ENCODE measurements at regions not wholly inside any gene's neighbourhood (a gene's known extent, or its start where the extent isn't known, plus 50 kb on each side); places are given as distances from the start of the nearest gene placed in this dataset.

DNA sequence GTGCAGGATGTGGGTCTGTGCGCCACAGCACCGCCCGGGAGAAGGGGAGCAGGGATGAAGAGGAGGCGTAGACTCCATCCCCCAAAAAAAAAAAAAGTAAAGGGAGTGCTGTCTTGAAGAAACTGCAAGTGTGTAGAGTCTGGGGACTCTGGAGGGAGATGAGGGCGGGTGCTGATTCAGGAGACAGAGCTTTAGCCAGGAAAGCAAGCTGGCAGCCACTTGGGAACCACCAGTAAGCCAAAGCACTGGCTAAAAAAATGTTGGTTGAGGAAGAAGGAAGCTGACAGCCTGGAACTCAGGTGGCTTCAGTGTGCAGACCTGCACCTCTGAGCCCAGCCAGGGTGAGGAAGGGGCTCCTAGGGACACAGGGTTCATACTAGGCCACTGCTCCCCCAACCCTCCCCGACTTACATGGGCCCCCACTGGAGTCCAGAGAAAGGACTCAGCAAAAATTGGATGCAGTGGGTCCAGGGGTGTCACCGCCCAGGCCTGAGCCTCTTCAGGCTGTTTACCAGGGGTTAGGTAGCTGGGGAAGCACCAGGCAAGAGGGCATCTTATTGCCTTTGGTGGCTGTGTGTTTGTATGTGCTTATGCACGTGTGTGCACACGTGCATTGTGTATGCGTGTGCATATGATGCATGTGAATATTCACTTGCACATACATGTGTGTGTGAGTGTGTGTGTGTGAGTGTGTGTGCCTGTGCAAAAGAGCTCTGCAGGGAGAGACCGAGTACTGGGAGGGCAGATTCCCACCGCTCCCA, 153.5 kb upstream of the MLN start:
- H3K4me3 ChIP-seq, result no peak overlapping the region
- ATAC-seq (ENCODE audit: low FRiP score in 2 of 2) (no peak), DNase-seq (no peak)
- no peaks in the 10 kb centered on the region for H3K27me3 ChIP-seq
- H3K9me3 ChIP-seq, result no peaks in the 10 kb centered on the region
- 75 to 83% methylated on average over 12 of the region's 12 CpGs for WGBS, 2 donors
- TF ChIP-seq EP300 (IDR thresholded peaks at IDR 0.05) (no peak), POLR2A (IDR thresholded peaks at IDR 0.05) (no peak), POLR2AphosphoS5 (IDR thresholded peaks at IDR 0.05) (no peak)
- TF ChIP-seq, protein P1, sequence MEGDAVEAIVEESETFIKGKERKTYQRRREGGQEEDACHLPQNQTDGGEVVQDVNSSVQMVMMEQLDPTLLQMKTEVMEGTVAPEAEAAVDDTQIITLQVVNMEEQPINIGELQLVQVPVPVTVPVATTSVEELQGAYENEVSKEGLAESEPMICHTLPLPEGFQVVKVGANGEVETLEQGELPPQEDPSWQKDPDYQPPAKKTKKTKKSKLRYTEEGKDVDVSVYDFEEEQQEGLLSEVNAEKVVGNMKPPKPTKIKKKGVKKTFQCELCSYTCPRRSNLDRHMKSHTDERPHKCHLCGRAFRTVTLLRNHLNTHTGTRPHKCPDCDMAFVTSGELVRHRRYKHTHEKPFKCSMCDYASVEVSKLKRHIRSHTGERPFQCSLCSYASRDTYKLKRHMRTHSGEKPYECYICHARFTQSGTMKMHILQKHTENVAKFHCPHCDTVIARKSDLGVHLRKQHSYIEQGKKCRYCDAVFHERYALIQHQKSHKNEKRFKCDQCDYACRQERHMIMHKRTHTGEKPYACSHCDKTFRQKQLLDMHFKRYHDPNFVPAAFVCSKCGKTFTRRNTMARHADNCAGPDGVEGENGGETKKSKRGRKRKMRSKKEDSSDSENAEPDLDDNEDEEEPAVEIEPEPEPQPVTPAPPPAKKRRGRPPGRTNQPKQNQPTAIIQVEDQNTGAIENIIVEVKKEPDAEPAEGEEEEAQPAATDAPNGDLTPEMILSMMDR (IDR thresholded peaks at IDR 0.05), result no peak
- no peak overlapping the region for H3K27ac ChIP-seq
- H3K36me3 ChIP-seq, result no peaks in the 10 kb centered on the region
- H3K4me1 ChIP-seq, result no peaks in the 10 kb centered on the region

DNA sequence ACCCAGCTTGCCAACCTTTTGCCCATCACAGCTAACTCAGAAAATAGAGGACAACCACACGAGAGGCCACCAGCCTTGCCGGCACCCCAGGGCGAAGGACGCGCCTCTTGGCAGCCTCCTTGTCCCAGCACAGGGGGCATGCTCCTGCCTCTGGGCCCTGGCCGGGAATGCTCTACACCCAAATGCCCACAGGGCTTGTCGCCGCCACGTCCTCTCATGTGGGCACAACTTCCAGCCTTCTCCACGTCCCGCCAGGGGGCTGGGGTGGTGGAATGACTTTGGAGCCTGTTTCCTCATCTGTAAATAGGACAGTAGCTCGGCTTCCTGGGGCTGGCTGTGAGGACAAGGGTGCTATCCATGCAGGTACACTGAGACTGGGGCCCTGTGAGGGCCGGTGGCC, 152.4 kb upstream of the MLN start:
- Histone ChIP-seq H3K4me1 (no peaks in the 10 kb centered on the region), H3K4me3 (no peak overlapping the region), H3K36me3 (no peaks in the 10 kb centered on the region), H3K9me3 (no peaks in the 10 kb centered on the region), H3K27me3 (no peaks in the 10 kb centered on the region), H3K27ac (no peak overlapping the region)
- no peak for TF ChIP-seq EP300 (IDR thresholded peaks at IDR 0.05)
- TF ChIP-seq, protein P1 (IDR thresholded peaks at IDR 0.05), result no peak
- no peak for TF ChIP-seq POLR2A (IDR thresholded peaks at IDR 0.05)
- TF ChIP-seq POLR2AphosphoS5 (IDR thresholded peaks at IDR 0.05), result no peak
- 92 to 100% methylated on average over 1 to 13 of the region's 13 CpGs for WGBS, 2 donors
- DNase-seq (no peak), ATAC-seq (ENCODE audit: low FRiP score in 2 of 2) (no peak)

DNA sequence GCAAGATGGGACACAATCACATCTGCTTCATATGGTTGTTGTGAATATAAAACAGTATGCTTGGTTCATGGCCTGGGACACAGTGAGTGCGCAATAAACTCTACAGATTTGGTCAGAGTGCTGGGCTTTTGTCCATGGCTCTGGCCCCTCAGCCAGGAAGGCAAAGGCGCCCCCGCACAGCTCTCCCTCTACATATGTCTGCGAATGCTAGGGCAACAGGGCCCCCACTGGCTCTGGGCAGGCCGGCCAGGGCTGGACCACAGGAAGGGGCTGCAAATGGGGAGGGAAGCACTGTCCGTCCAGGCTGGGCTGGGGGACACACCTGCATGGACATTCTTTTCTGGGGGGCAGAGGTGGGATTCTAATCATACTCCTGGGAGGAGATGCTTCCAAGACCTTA, 151.8 kb upstream of the MLN start:
- H3K4me3 ChIP-seq, result no peak overlapping the region
- TF ChIP-seq POLR2A (IDR thresholded peaks at IDR 0.05) (no peak), POLR2AphosphoS5 (IDR thresholded peaks at IDR 0.05) (no peak), EP300 (IDR thresholded peaks at IDR 0.05) (no peak)
- TF ChIP-seq, protein P1 (IDR thresholded peaks at IDR 0.05), result no peak
- no peaks in the 10 kb centered on the region for H3K9me3 ChIP-seq
- H3K4me1 ChIP-seq, result no peaks in the 10 kb centered on the region
- H3K36me3 ChIP-seq, result no peaks in the 10 kb centered on the region
- no peaks in the 10 kb centered on the region for H3K27me3 ChIP-seq
- DNase-seq (no peak), ATAC-seq (ENCODE audit: low FRiP score in 2 of 2) (no peak)
- WGBS, 2 donors, result 65 to 85% methylated on average over 4 to 6 of the region's 6 CpGs
- H3K27ac ChIP-seq, result no peak overlapping the region

DNA sequence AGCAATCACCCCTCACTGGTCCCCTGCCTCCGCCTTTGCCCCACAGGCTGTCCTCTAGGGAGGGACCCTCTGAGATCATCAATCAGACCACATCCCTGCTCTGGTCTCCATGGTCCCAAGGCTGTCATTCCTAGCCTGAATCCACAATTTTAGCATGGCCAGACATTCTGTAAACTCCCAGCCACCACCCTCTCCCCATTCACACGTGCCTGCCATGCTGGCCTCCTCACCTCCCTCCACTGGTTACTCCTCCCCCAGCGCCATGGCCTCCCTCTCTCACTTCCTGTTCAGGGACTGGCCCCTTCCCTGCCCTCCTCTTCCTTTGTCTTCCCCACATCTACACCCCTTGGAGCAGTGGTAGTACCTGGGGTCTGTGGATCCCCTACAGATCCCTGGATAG, 150.7 kb upstream of the MLN start:
- ATAC-seq (ENCODE audit: low FRiP score in 2 of 2), result no peak
- H3K27me3 ChIP-seq, result no peaks in the 10 kb centered on the region
- TF ChIP-seq POLR2AphosphoS5 (IDR thresholded peaks at IDR 0.05) (no peak), POLR2A (IDR thresholded peaks at IDR 0.05) (no peak), EP300 (IDR thresholded peaks at IDR 0.05) (no peak)
- TF ChIP-seq, protein P1 (IDR thresholded peaks at IDR 0.05), result no peak
- no peak overlapping the region for H3K4me3 ChIP-seq
- no peaks in the 10 kb centered on the region for H3K4me1 ChIP-seq
- no peak overlapping the region for H3K27ac ChIP-seq
- no peak for DNase-seq
- H3K36me3 ChIP-seq, result no peaks in the 10 kb centered on the region
- WGBS, 2 donors, result 25 to 41% methylated on average over 2 to 3 of the region's 3 CpGs
- H3K9me3 ChIP-seq, result no peaks in the 10 kb centered on the region

DNA sequence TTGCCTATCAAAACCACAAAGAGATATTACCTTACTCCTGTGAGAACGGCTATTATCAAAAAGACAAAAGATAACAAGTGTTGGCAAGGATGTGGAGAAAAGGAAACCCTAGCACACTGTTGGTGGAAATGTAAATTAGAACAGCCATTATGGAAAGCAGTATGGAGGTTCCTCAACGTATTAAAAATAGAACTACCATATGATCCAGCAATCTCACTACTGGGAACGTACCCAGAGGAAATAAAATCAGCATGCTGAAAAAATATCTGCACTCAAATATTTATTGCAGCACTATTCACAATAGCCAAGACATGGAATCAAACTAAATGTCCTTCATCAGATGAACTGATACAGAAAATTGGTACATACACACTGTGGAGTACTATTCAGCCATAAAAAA, 149.4 kb upstream of the MLN start:
- Histone ChIP-seq H3K27ac (no peak overlapping the region), H3K4me1 (no peaks in the 10 kb centered on the region), H3K4me3 (no peak overlapping the region), H3K9me3 (no peaks in the 10 kb centered on the region), H3K27me3 (no peaks in the 10 kb centered on the region), H3K36me3 (no peaks in the 10 kb centered on the region)
- 62 to 66% methylated on average over 3 of the region's 3 CpGs for WGBS, 2 donors
- TF ChIP-seq POLR2AphosphoS5 (IDR thresholded peaks at IDR 0.05) (no peak), POLR2A (IDR thresholded peaks at IDR 0.05) (no peak), EP300 (IDR thresholded peaks at IDR 0.05) (no peak)
- TF ChIP-seq, protein P1 (IDR thresholded peaks at IDR 0.05), result no peak
- DNase-seq (no peak), ATAC-seq (ENCODE audit: low FRiP score in 2 of 2) (no peak)

All from upper lobe of left lung (tissue), 6 donors.